K562 (cell line): ENCODE measurements at regions not wholly inside any gene's neighbourhood (a gene's known extent, or its start where the extent isn't known, plus 50 kb on each side); places are given as distances from the start of the nearest gene placed in this dataset.
A peak's percentile ranks its signal among the peaks of the same experiment; 100 is the strongest.

ENCODE experiments used
- ASH1L ChIP-seq: fragments of 450-650 bp; IDR thresholded peaks from 2 replicates; pipeline ENCODE4 v1.6.1; 2018; ENCODE audit warnings: borderline replicate concordance, mild to moderate bottlenecking, low read depth; ENCODE audit not compliant: partially characterized antibody
- CBX1 ChIP-seq: sonication (generic); IDR thresholded peaks from 2 replicates; pipeline ENCODE4 v1.6.1; 2016; ENCODE audit warnings: antibody characterized with exemption, low read depth, mild to moderate bottlenecking
- ESRRB ChIP-seq: fragments of 250-450 bp; sonication (Bioruptor Pico); IDR thresholded peaks from 2 replicates; pipeline ENCODE4 v1.5.0; 2020; ENCODE audit warnings: mild to moderate bottlenecking, moderate library complexity, borderline replicate concordance
- EWSR1 ChIP-seq: fragments of 450-650 bp; IDR thresholded peaks from 2 replicates; pipeline ENCODE4 v1.6.1; 2018; ENCODE audit warnings: borderline replicate concordance, mild to moderate bottlenecking, low read depth, moderate library complexity; ENCODE audit not compliant: partially characterized antibody
- EZH2 ChIP-seq: IDR thresholded peaks from 2 replicates; pipeline ENCODE4 v1.6.1; 2012; ENCODE audit warnings: low read depth, mild to moderate bottlenecking, inconsistent platforms, low read length, borderline replicate concordance
- GTF2E2 ChIP-seq: fragments of 200-800 bp; sonication (Bioruptor generic); IDR thresholded peaks from 2 replicates; pipeline ENCODE4 v1.6.1; 2016; ENCODE audit warnings: missing genetic modification characterization, missing compliant biosample characterization
- HMGXB4 ChIP-seq: sonication (generic); formaldehyde crosslinking; IDR thresholded peaks from 2 replicates; pipeline ENCODE4 v1.8.1; 2023; ENCODE audit warnings: mild to moderate bottlenecking, missing genetic modification reagents
- HNRNPL ChIP-seq: fragments of 200-400 bp; formaldehyde crosslinking; IDR thresholded peaks from 2 replicates; pipeline ENCODE4 v1.6.1; 2017; ENCODE audit warnings: low read depth, mild to moderate bottlenecking, low read length
- NFATC3 ChIP-seq: fragments of 450-650 bp; IDR thresholded peaks from 2 replicates; pipeline ENCODE4 v1.6.1; 2017; ENCODE audit warnings: mild to moderate bottlenecking
- NFRKB ChIP-seq: fragments of 450-650 bp; IDR thresholded peaks from 2 replicates; pipeline ENCODE4 v1.6.1; 2016; ENCODE audit warnings: low read depth
- PCBP2 ChIP-seq: fragments of 200-400 bp; formaldehyde crosslinking; IDR thresholded peaks from 2 replicates; pipeline ENCODE4 v1.6.1; 2018; ENCODE audit warnings: low read length, low read depth, mild to moderate bottlenecking, moderate library complexity; ENCODE audit not compliant: poor library complexity, severe bottlenecking
- POLR2B ChIP-seq: fragments of 450-650 bp; IDR thresholded peaks from 2 replicates; pipeline ENCODE4 v1.6.1; 2018; ENCODE audit warnings: low read depth; ENCODE audit not compliant: partially characterized antibody
- RBM22 ChIP-seq: fragments of 200-400 bp; formaldehyde crosslinking; IDR thresholded peaks from 2 replicates; pipeline ENCODE4 v1.6.1; 2018; ENCODE audit warnings: low read length, low read depth; ENCODE audit not compliant: poor library complexity, severe bottlenecking
- TAF9B ChIP-seq: fragments of 450-650 bp; IDR thresholded peaks from 2 replicates; pipeline ENCODE4 v1.6.1; 2018; ENCODE audit warnings: mild to moderate bottlenecking; ENCODE audit not compliant: partially characterized antibody
- TFAP4 ChIP-seq: sonication (generic); formaldehyde crosslinking; IDR thresholded peaks from 2 replicates; pipeline ENCODE4 v1.8.0; 2022; ENCODE audit warnings: missing genetic modification reagents, mild to moderate bottlenecking, moderate library complexity, borderline replicate concordance
- THAP7 ChIP-seq: fragments of 250-450 bp; sonication (Bioruptor Pico); IDR thresholded peaks from 2 replicates; pipeline ENCODE4 v1.5.0; 2021
- VEZF1 ChIP-seq: fragments of 200-800 bp; sonication (Bioruptor generic); IDR thresholded peaks from 2 replicates; pipeline ENCODE4 v1.6.1; 2017; ENCODE audit warnings: missing genetic modification characterization, missing compliant biosample characterization
- ZNF512 ChIP-seq: IDR thresholded peaks from 2 replicates; pipeline ENCODE4 v1.6.1; 2016; ENCODE audit warnings: missing genetic modification characterization, missing compliant biosample characterization
- ZNF644 ChIP-seq: fragments of 200-800 bp; sonication (Bioruptor generic); IDR thresholded peaks from 2 replicates; pipeline ENCODE4 v1.6.1; 2016; ENCODE audit warnings: low read depth, missing genetic modification characterization, missing compliant biosample characterization
- ZNF699 ChIP-seq: fragments of 250-450 bp; sonication (Bioruptor Pico); IDR thresholded peaks from 2 replicates; pipeline ENCODE4 v1.8.0; 2021; ENCODE audit warnings: mild to moderate bottlenecking, moderate library complexity; ENCODE audit not compliant: insufficient replicate concordance

GRCh38 chr12:14257734-14258574 is 107.5 kb upstream of the ATF7IP start (continued):
- TF ChIP-seq HMGXB4 (CRISPR knock-in tag) (no peak), EWSR1 (no peak), ZNF644 (tag) (peak; percentile 37; the same call in 1 of the 2 replicates), NFRKB (peak; percentile 95), ESRRB (CRISPR knock-in tag) (no peak), NFATC3 (no peak), TFAP4 (peak; percentile 75; the same call in 1 of the 2 replicates), VEZF1 (peak; percentile 86), ZNF512 (tag) (no peak), PCBP2 (no peak), POLR2B (no peak), EZH2 (no peak), THAP7 (CRISPR knock-in tag) (no peak), TAF9B (peak; percentile 71), RBM22 (no peak), HNRNPL (no peak), GTF2E2 (tag) (no peak), ZNF699 (no peak), CBX1 (peak; percentile 91), ASH1L (no peak)
